Lung microvascular endothelial cell (primary cell): ENCODE measurements at regions not wholly inside any gene's neighbourhood (a gene's known extent, or its start where the extent isn't known, plus 50 kb on each side); places are given as distances from the start of the nearest gene placed in this dataset.
"Not testable (repeated sequence)": the region's sequence is repeated elsewhere in the genome, so short reads cannot be mapped to it uniquely, and the experiment has no call there.

ENCODE experiments used
- DNase-seq, 2 donors: peaks; one replicate each; pipeline versions ENCODE4 v3.0.0 to v3.0.0-alpha.2; 2010; ENCODE audit warnings: low read depth in 2 of 2

- no peak for DNase-seq
These were observed 535.5 kb downstream of the PRR16 start for GRCh38 chr5:120999550-120999949.

- no peak for DNase-seq
These were observed 542.1 kb downstream of the PRR16 start for GRCh38 chr5:121006217-121006616.

- no peak for DNase-seq
These were observed 543.9 kb downstream of the PRR16 start for GRCh38 chr5:121008041-121008440.

- DNase-seq: no peak
These were observed 545.0 kb downstream of the PRR16 start for GRCh38 chr5:121009058-121009457.

GRCh38 chr5:121018004-121018403, 553.9 kb downstream of the PRR16 start:
- DNase-seq: no peak

GRCh38 chr5:121019106-121019505, 555.0 kb downstream of the PRR16 start:
- DNase-seq: no peak

- no peak for DNase-seq
These were observed 555.6 kb downstream of the PRR16 start for GRCh38 chr5:121019734-121020133.

GRCh38 chr5:121021681-121022080, 557.6 kb downstream of the PRR16 start:
- no peak for DNase-seq

GRCh38 chr5:121024416-121025311, 560.6 kb downstream of the PRR16 start:
- DNase-seq: peak in 1 of 2 donors; percentile 44

- DNase-seq: no peak
These were observed 561.6 kb downstream of the PRR16 start for GRCh38 chr5:121025671-121026070.

- DNase-seq: no peak
These were observed 563.5 kb downstream of the PRR16 start for GRCh38 chr5:121027636-121028035.

- DNase-seq: no peak
These were observed 565.6 kb downstream of the PRR16 start for GRCh38 chr5:121029536-121030245.

GRCh38 chr5:121031491-121031890, 567.4 kb downstream of the PRR16 start:
- no peak for DNase-seq

- DNase-seq: no peak
These were observed 569.2 kb downstream of the PRR16 start for GRCh38 chr5:121033334-121033733.

GRCh38 chr5:121038438-121038837, 574.3 kb downstream of the PRR16 start:
- DNase-seq: no peak

- DNase-seq: no peak
These were observed 585.9 kb downstream of the PRR16 start for GRCh38 chr5:121049971-121050370.

- no peak for DNase-seq
These were observed 589.2 kb downstream of the PRR16 start for GRCh38 chr5:121053055-121053985.

- peak in 1 of 2 donors; percentile 1 for DNase-seq
These were observed 591.5 kb downstream of the PRR16 start for GRCh38 chr5:121055586-121055985.

GRCh38 chr5:121064241-121064640, 600.1 kb downstream of the PRR16 start:
- DNase-seq: not testable (repeated sequence)

- DNase-seq: no peak
These were observed 622.6 kb downstream of the PRR16 start for GRCh38 chr5:121086671-121087070.

GRCh38 chr5:121087560-121087959, 623.5 kb downstream of the PRR16 start:
- DNase-seq: no peak

GRCh38 chr5:121088341-121088740, 624.2 kb downstream of the PRR16 start:
- no peak for DNase-seq
